ENCODE measurements at regions not wholly inside any gene's neighbourhood (a gene's known extent, or its start where the extent isn't known, plus 50 kb on each side); places are given as distances from the start of the nearest gene placed in this dataset.

DNA sequence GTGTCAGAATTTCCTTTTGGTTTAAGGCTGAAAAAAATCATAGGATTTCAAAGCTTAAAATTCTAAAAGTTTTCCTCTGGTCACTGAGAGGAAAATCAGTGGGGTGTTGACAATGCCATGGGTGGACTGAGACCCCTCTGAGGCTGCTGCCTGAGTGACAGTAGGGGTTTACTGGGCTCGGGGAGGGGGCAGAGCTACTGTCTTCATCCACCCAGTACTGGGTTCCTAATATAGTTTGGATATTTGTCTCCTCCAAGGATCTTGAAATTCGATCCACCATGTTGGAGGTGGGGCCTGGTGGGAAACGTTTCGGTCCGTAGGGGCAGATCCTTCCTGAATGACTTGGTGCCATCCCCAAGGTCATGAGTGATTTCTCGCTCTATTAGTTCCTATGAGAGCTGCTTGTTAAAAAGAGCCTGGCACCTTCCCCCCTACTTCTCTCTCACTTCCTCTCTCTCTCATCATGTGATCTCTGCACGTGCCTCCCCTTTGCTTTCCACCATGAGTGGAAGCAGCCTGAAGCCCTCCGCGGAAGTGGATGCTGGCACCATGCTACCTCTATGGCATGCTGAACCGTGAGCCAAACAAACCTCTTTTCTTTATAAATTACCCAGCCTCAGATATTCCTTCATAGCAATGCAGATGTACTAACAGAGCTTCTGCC is 72.3 kb downstream of the MAP10 start:
- no peak for TF ChIP-seq EZH2phosphoT487 (IDR thresholded peaks at IDR 0.05; ENCODE audit: borderline replicate concordance, low read depth, low read length)
- TF ChIP-seq, protein P1, sequence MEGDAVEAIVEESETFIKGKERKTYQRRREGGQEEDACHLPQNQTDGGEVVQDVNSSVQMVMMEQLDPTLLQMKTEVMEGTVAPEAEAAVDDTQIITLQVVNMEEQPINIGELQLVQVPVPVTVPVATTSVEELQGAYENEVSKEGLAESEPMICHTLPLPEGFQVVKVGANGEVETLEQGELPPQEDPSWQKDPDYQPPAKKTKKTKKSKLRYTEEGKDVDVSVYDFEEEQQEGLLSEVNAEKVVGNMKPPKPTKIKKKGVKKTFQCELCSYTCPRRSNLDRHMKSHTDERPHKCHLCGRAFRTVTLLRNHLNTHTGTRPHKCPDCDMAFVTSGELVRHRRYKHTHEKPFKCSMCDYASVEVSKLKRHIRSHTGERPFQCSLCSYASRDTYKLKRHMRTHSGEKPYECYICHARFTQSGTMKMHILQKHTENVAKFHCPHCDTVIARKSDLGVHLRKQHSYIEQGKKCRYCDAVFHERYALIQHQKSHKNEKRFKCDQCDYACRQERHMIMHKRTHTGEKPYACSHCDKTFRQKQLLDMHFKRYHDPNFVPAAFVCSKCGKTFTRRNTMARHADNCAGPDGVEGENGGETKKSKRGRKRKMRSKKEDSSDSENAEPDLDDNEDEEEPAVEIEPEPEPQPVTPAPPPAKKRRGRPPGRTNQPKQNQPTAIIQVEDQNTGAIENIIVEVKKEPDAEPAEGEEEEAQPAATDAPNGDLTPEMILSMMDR (conservative IDR thresholded peaks at IDR 0.05; ENCODE audit: low read length): no peak
- no TSS peak for BruUV-seq (replicated peaks)
- intact Hi-C loops (cut with micrococcal nuclease; ENCODE audit: unreplicated experiment): no loop called here
- Histone ChIP-seq H3K27ac (ENCODE audit: low read depth, low read length, poor library complexity, severe bottlenecking) (no peak overlapping the region), H3K4me1 (ENCODE audit: insufficient read depth, low read length, poor library complexity, severe bottlenecking) (no peaks in the 10 kb centered on the region), H3K36me3 (ENCODE audit: insufficient read depth, low read length) (no peaks in the 10 kb centered on the region), H3K4me2 (ENCODE audit: low read length) (no peak overlapping the region), H2AFZ (ENCODE audit: low read length) (no peak overlapping the region), H3K79me2 (ENCODE audit: insufficient read depth, low read depth, low read length) (no peaks in the 10 kb centered on the region), H4K20me1 (ENCODE audit: insufficient read depth, low read length) (no peaks in the 10 kb centered on the region), H3K4me3 (ENCODE audit: low read depth, low read length, poor library complexity, severe bottlenecking) (no peak overlapping the region), H3K9me2 (ENCODE audit: insufficient read depth, low read length) (no peaks in the 10 kb centered on the region), H3K9me3 (ENCODE audit: low read length) (no peaks in the 10 kb centered on the region)
- no peak for DNase-seq (ENCODE audit: low spot score)
- ChIA-PET CTCF (ENCODE audit: unreplicated experiment) (no interaction called here), POLR2A (no interaction called here)

DNA sequence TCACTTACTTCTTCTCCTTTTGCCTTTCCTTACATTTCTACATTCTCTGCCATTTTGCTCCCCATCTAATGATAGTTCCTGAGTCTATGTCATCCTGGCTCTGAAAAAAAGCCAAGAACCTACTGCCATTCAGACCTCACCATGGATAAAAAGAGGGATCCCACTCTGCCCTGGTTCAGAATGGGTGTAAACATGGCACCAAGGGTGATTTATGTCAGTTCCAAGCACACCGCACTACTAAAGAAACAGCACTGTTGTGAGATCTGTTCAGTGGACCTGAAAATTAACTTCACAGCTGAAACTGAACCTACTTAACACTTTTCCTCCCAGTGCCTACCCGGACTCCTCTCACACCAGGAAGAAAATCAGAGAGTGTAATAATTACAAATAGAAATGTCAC is 72.3 kb upstream of the NTPCR start:
- no peaks in the 10 kb centered on the region for H3K9me3 ChIP-seq (ENCODE audit: low read length)
- H3K27ac ChIP-seq (ENCODE audit: low read depth, low read length, poor library complexity, severe bottlenecking): no peak overlapping the region
- BruUV-seq (replicated peaks): no TSS peak
- DNase-seq (ENCODE audit: low spot score): no peak
- H3K79me2 ChIP-seq (ENCODE audit: insufficient read depth, low read depth, low read length): no peaks in the 10 kb centered on the region
- TF ChIP-seq EZH2phosphoT487 (IDR thresholded peaks at IDR 0.05; ENCODE audit: borderline replicate concordance, low read depth, low read length): no peak
- TF ChIP-seq, protein P1 (conservative IDR thresholded peaks at IDR 0.05; ENCODE audit: low read length): no peak
- H2AFZ ChIP-seq (ENCODE audit: low read length): no peak overlapping the region
- no peak overlapping the region for H3K4me2 ChIP-seq (ENCODE audit: low read length)
- H3K9me2 ChIP-seq (ENCODE audit: insufficient read depth, low read length): no peaks in the 10 kb centered on the region
- no peak overlapping the region for H3K4me3 ChIP-seq (ENCODE audit: low read depth, low read length, poor library complexity, severe bottlenecking)
- POLR2A ChIA-PET: no interaction called here
- intact Hi-C loops (cut with micrococcal nuclease; ENCODE audit: unreplicated experiment): no loop called here
- CTCF ChIA-PET (ENCODE audit: unreplicated experiment): no interaction called here
- H3K36me3 ChIP-seq (ENCODE audit: insufficient read depth, low read length): no peaks in the 10 kb centered on the region
- no peaks in the 10 kb centered on the region for H4K20me1 ChIP-seq (ENCODE audit: insufficient read depth, low read length)
- no peaks in the 10 kb centered on the region for H3K4me1 ChIP-seq (ENCODE audit: insufficient read depth, low read length, poor library complexity, severe bottlenecking)

DNA sequence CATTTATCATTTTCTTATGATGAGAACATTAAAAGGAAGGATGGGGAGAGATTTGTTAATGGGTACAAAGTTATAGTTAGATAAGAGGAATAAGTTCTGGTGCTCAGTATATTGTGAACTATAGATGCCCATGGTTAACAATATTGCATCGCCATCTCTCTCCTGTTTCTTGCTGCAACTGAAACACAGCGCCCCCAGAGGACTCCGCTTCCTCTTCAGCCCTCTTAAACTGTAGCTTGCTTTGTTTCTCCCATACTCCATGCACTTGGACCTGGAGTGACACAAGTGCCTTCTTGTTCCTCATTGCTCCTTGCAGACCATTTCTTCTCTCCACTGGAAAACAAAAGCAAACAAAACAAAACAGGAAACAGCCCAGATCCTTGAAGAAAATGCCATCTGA is 70.1 kb upstream of the NTPCR start:
- Histone ChIP-seq H3K4me2 (ENCODE audit: low read length) (no peak overlapping the region), H3K4me3 (ENCODE audit: low read depth, low read length, poor library complexity, severe bottlenecking) (no peak overlapping the region), H3K4me1 (ENCODE audit: insufficient read depth, low read length, poor library complexity, severe bottlenecking) (no peaks in the 10 kb centered on the region), H3K79me2 (ENCODE audit: insufficient read depth, low read depth, low read length) (no peaks in the 10 kb centered on the region), H3K27ac (ENCODE audit: low read depth, low read length, poor library complexity, severe bottlenecking) (no peak overlapping the region), H2AFZ (ENCODE audit: low read length) (no peak overlapping the region), H3K9me3 (ENCODE audit: low read length) (no peaks in the 10 kb centered on the region), H3K9me2 (ENCODE audit: insufficient read depth, low read length) (no peaks in the 10 kb centered on the region), H3K36me3 (ENCODE audit: insufficient read depth, low read length) (no peaks in the 10 kb centered on the region), H4K20me1 (ENCODE audit: insufficient read depth, low read length) (no peaks in the 10 kb centered on the region)
- ChIA-PET CTCF (ENCODE audit: unreplicated experiment) (no interaction called here), POLR2A (interaction anchor here (1.0 kb wide), 1 partner anchor 8 kb away, joined by 3 read pairs; no protein-coding TSS in a partner anchor)
- peak; percentile 24 for DNase-seq (ENCODE audit: low spot score)
- no peak for TF ChIP-seq EZH2phosphoT487 (IDR thresholded peaks at IDR 0.05; ENCODE audit: borderline replicate concordance, low read depth, low read length)
- TF ChIP-seq, protein P1 (conservative IDR thresholded peaks at IDR 0.05; ENCODE audit: low read length): peak; percentile 76
- intact Hi-C loops (cut with micrococcal nuclease; ENCODE audit: unreplicated experiment): no loop called here
- BruUV-seq (replicated peaks): no TSS peak

All from OCI-LY7 (cell line).